ENCODE measurements at regions not wholly inside any gene's neighbourhood (a gene's known extent, or its start where the extent isn't known, plus 50 kb on each side); places are given as distances from the start of the nearest gene placed in this dataset.

- no peak overlapping the region for H3K27ac Mint-ChIP-seq
- no peaks in the 10 kb centered on the region for H3K27me3 Mint-ChIP-seq
- no peak for ATAC-seq
- H3K36me3 Mint-ChIP-seq (ENCODE audit: low read depth): no peaks in the 10 kb centered on the region
- H3K4me3 Mint-ChIP-seq: no peak overlapping the region
- no peak for DNase-seq
- H3K4me1 Mint-ChIP-seq: no peaks in the 10 kb centered on the region
- no peaks in the 10 kb centered on the region for H3K9me3 ChIP-seq (ENCODE audit: control insufficient read depth, low read length, poor library complexity, severe bottlenecking)
Observed at GRCh38 chr20:60310560-60311349, 352.5 kb downstream of the CDH26 start.

DNA sequence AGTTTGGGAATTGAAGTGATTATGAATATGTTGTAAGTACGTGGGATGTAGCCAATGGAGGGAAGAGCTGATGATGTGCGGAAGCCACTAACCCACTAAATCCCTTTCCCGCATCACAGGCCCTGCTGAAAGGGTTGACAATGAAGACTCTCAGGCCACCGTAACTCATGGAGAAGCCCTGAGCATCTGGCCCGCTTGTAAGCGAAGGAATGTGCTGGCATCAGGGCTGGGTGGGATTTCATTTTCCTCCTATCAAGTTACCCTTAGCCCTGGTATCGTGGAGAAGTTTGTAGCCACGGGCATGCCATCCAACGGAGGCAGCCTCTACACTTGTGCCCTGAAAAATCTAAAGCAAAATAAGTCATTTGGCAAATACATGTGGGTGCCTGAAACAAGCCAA lies 355.0 kb downstream of the CDH26 start:
- no peaks in the 10 kb centered on the region for H3K36me3 Mint-ChIP-seq (ENCODE audit: low read depth)
- no peak overlapping the region for H3K27ac Mint-ChIP-seq

DNA sequence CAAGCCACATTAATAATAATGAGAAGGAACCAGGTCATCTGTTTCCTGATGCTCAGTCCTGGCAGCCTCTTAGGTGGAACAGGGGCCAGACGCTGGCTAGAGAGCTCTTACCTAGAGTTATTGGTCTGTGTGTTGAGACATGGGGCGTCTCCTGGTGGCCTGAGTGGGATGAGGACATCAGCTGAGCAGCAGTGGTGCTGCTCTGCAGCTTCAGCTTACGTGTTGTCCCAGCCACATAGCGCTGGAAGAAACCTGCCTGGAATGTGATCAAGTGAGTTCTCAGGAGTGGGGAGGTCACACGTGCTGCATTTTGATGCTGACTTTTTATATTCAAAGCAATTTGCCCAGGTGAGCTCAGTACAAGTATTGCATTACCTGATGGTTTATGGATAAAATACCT lies 355.4 kb downstream of the CDH26 start:
- no peaks in the 10 kb centered on the region for H3K9me3 ChIP-seq (ENCODE audit: control insufficient read depth, low read length, poor library complexity, severe bottlenecking)
- DNase-seq: no peak
- ATAC-seq: no peak
- Mint-ChIP-seq H3K36me3 (ENCODE audit: low read depth) (no peaks in the 10 kb centered on the region), H3K27ac (no peak overlapping the region), H3K4me1 (peaks cover 2% of the 10 kb centered on the region), H3K4me3 (no peak overlapping the region), H3K27me3 (no peaks in the 10 kb centered on the region)

More for the DNA sequence above, 355.0 kb downstream of the CDH26 start:
- no peak overlapping the region for H3K4me3 Mint-ChIP-seq
- H3K9me3 ChIP-seq (ENCODE audit: control insufficient read depth, low read length, poor library complexity, severe bottlenecking): no peaks in the 10 kb centered on the region
- peaks cover 2% of the 10 kb centered on the region for H3K4me1 Mint-ChIP-seq
- ATAC-seq: no peak
- no peaks in the 10 kb centered on the region for H3K27me3 Mint-ChIP-seq
- DNase-seq: no peak

DNA sequence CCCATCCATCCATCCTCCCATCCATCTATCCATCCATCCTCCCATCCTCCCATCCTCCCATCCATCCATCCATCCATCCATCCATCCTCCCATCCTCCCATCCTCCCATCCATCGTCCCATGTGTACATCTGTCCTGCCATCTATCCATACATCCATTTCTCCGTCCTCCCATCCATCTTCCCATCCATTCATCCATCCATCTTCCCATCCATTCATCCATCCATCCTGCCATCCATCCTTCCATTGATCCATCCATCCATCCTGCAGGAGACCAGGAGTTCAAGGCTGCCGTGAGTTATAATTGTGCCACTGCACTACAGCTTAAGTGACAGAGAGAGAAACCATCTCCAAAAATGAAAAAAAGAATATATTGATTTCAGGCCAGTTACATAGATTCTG lies 356.5 kb downstream of the CDH26 start:
- ATAC-seq (no peak), DNase-seq (no peak)
- H3K9me3 ChIP-seq (ENCODE audit: control insufficient read depth, low read length, poor library complexity, severe bottlenecking): no peaks in the 10 kb centered on the region
- Mint-ChIP-seq H3K27me3 (no peaks in the 10 kb centered on the region), H3K4me1 (peaks cover 2% of the 10 kb centered on the region), H3K36me3 (ENCODE audit: low read depth) (no peaks in the 10 kb centered on the region), H3K27ac (no peak overlapping the region), H3K4me3 (no peak overlapping the region)

- Mint-ChIP-seq H3K4me1 (peaks cover 2% of the 10 kb centered on the region), H3K27ac (no peak overlapping the region), H3K27me3 (no peaks in the 10 kb centered on the region), H3K4me3 (no peak overlapping the region), H3K36me3 (ENCODE audit: low read depth) (no peaks in the 10 kb centered on the region)
- DNase-seq: no peak
- no peak for ATAC-seq
- no peaks in the 10 kb centered on the region for H3K9me3 ChIP-seq (ENCODE audit: control insufficient read depth, low read length, poor library complexity, severe bottlenecking)
Observed at GRCh38 chr20:60316476-60317158, 358.4 kb downstream of the CDH26 start.

GRCh38 chr20:60317401-60317800 lies 359.2 kb downstream of the CDH26 start:
- Mint-ChIP-seq H3K27me3 (no peaks in the 10 kb centered on the region), H3K36me3 (ENCODE audit: low read depth) (no peaks in the 10 kb centered on the region), H3K27ac (no peak overlapping the region), H3K4me3 (no peak overlapping the region), H3K4me1 (peaks cover 2% of the 10 kb centered on the region)
- ATAC-seq (no peak), DNase-seq (no peak)
- no peaks in the 10 kb centered on the region for H3K9me3 ChIP-seq (ENCODE audit: control insufficient read depth, low read length, poor library complexity, severe bottlenecking)

DNA sequence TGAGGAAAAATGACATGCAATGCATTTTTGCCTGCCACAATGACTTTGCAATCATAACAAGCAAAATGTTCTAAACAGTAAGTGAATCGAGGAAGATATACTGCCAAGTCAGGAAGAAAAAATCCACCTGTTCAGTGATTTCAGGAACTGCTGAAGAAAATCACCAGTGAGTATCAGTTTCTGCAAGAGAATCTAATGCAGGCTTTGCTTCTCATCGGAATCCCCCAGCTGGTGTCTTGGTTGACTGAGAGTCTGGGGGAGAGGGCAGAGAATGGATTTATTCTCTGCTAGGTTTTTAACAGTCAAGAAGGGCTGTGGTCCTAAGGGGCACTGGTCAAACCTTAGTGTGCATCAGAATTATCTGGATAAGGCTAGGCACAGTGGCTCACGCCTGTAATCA lies 363.4 kb downstream of the CDH26 start:
- H3K27me3 Mint-ChIP-seq: no peaks in the 10 kb centered on the region
- no peak overlapping the region for H3K27ac Mint-ChIP-seq
- H3K9me3 ChIP-seq (ENCODE audit: control insufficient read depth, low read length, poor library complexity, severe bottlenecking): no peaks in the 10 kb centered on the region
- no peak overlapping the region for H3K4me3 Mint-ChIP-seq
- H3K4me1 Mint-ChIP-seq: peaks cover 2% of the 10 kb centered on the region
- ATAC-seq (no peak), DNase-seq (no peak)
- no peaks in the 10 kb centered on the region for H3K36me3 Mint-ChIP-seq (ENCODE audit: low read depth)

- H3K4me3 Mint-ChIP-seq: no peak overlapping the region
- ATAC-seq (no peak), DNase-seq (no peak)
- no peaks in the 10 kb centered on the region for H3K36me3 Mint-ChIP-seq (ENCODE audit: low read depth)
- no peaks in the 10 kb centered on the region for H3K27me3 Mint-ChIP-seq
- peaks cover 3% of the 10 kb centered on the region for H3K4me1 Mint-ChIP-seq
- no peaks in the 10 kb centered on the region for H3K9me3 ChIP-seq (ENCODE audit: control insufficient read depth, low read length, poor library complexity, severe bottlenecking)
- no peak overlapping the region for H3K27ac Mint-ChIP-seq
Observed at GRCh38 chr20:60326821-60327220, 368.6 kb downstream of the CDH26 start.

DNA sequence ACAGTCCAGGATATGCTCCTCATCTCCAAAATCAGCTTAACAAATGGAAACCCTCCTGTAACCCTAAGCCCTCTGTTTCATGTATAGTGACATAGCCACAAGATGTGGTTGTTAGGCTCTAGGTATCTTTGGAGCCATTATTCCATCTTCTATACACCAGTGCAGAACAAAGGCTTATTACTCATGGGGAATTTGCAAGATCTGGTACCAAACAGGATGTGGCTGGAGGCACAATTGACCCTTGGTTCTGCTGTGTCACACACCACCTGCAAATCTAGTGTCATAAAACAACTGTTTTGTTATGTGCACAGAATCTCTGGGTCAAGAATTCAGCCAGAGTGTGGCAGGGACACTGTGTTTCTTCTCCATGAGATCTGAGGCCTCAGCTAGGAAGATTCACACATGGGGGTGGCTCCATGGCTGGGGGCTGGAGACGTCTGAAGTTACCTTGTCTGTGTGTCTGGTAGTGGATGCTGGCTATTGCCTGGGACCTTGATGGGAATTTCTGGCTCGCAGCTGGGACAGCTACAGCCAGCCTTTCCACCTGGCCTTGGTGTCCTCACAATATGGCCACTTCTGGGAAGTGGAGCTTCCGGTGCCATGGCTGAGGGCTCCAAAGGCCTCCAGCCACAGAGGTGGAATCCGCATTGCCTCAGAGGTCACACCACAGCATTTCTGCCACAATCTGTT lies 369.9 kb downstream of the CDH26 start:
- peaks cover 3% of the 10 kb centered on the region for H3K4me1 Mint-ChIP-seq
- H3K27ac Mint-ChIP-seq: no peak overlapping the region
- ATAC-seq (no peak), DNase-seq (no peak)
- no peaks in the 10 kb centered on the region for H3K27me3 Mint-ChIP-seq
- no peak overlapping the region for H3K4me3 Mint-ChIP-seq
- no peaks in the 10 kb centered on the region for H3K36me3 Mint-ChIP-seq (ENCODE audit: low read depth)
- no peaks in the 10 kb centered on the region for H3K9me3 ChIP-seq (ENCODE audit: control insufficient read depth, low read length, poor library complexity, severe bottlenecking)

DNA sequence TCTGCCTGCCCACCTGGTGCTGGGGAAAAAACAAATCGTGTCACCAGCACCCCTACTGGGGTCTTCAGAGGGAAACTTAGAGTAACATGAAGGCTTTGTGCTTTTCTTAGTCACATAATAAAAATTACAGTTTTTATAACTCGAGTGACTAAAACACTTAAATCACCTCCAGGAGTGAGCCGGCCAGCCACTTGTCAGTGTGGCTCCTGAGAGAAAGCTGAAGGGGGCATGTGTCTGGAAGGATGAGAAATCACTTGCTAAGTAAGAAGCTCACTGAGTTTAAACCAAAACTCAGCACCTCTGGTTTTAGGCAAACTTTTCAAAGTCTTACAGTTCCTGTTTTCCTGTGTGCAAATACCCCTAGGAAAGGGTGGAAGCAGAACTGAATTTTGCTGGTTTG lies 372.2 kb downstream of the CDH26 start:
- Mint-ChIP-seq H3K27me3 (no peaks in the 10 kb centered on the region), H3K4me3 (no peak overlapping the region)
- ATAC-seq: no peak

DNA sequence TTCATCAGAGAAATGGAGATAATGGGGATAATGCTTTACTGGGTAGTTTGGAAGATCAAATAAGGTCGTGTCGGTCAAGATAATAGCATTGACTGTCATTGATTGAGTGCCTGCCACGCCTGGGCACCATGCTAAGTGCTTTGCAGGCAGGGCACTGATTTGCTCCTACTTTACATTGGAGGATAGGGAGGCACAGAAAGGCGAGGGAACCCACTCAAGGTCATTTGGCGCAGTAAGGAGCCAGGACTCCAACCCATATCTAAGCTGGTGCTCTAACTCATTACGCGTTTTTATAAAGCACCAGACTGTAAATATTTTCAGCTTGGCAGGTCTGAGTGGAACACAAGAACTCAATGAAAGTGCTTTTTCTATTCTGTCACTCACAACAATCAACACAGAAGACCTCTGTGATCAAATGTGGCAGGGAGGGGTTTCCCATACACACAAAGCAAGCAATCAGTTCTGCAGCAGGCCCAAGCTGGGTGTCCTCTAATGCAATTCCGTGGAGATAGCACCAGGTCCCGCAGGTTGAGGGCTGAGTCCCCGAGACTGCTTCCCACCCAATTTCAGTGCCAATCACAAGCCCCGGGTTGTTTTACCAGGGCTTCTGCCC lies 373.6 kb downstream of the CDH26 start:
- H3K27me3 Mint-ChIP-seq: peaks cover 7% of the 10 kb centered on the region
- H3K4me3 Mint-ChIP-seq: no peak overlapping the region
- H3K4me1 Mint-ChIP-seq: peaks cover 4% of the 10 kb centered on the region
- DNase-seq: no peak
- ATAC-seq: no peak
- no peaks in the 10 kb centered on the region for H3K9me3 ChIP-seq (ENCODE audit: control insufficient read depth, low read length, poor library complexity, severe bottlenecking)
- H3K36me3 Mint-ChIP-seq (ENCODE audit: low read depth): no peaks in the 10 kb centered on the region
- no peak overlapping the region for H3K27ac Mint-ChIP-seq

More for the DNA sequence above, 372.2 kb downstream of the CDH26 start:
- no peaks in the 10 kb centered on the region for H3K9me3 ChIP-seq (ENCODE audit: control insufficient read depth, low read length, poor library complexity, severe bottlenecking)
- H3K4me1 Mint-ChIP-seq: peaks cover 3% of the 10 kb centered on the region
- DNase-seq: no peak
- no peak overlapping the region for H3K27ac Mint-ChIP-seq
- H3K36me3 Mint-ChIP-seq (ENCODE audit: low read depth): no peaks in the 10 kb centered on the region

- H3K36me3 Mint-ChIP-seq (ENCODE audit: low read depth): no peaks in the 10 kb centered on the region
Observed at GRCh38 chr20:60332523-60332922, 374.3 kb downstream of the CDH26 start.

GRCh38 chr20:60334911-60335310 lies 376.7 kb downstream of the CDH26 start:
- ATAC-seq: no peak

More at GRCh38 chr20:60332523-60332922, 374.3 kb downstream of the CDH26 start:
- H3K27me3 Mint-ChIP-seq: peaks cover 7% of the 10 kb centered on the region
- peaks cover 2% of the 10 kb centered on the region for H3K4me1 Mint-ChIP-seq
- no peaks in the 10 kb centered on the region for H3K9me3 ChIP-seq (ENCODE audit: control insufficient read depth, low read length, poor library complexity, severe bottlenecking)
- DNase-seq (no peak), ATAC-seq (no peak)
- no peak overlapping the region for H3K27ac Mint-ChIP-seq
- no peak overlapping the region for H3K4me3 Mint-ChIP-seq

More at GRCh38 chr20:60334911-60335310, 376.7 kb downstream of the CDH26 start:
- Mint-ChIP-seq H3K36me3 (ENCODE audit: low read depth) (no peaks in the 10 kb centered on the region), H3K27me3 (peaks cover 7% of the 10 kb centered on the region), H3K4me1 (peaks cover 2% of the 10 kb centered on the region), H3K27ac (no peak overlapping the region), H3K4me3 (no peak overlapping the region)
- no peak for DNase-seq
- no peaks in the 10 kb centered on the region for H3K9me3 ChIP-seq (ENCODE audit: control insufficient read depth, low read length, poor library complexity, severe bottlenecking)
